PC-3 (cell line): ENCODE measurements at regions not wholly inside any gene's neighbourhood (a gene's known extent, or its start where the extent isn't known, plus 50 kb on each side); places are given as distances from the start of the nearest gene placed in this dataset.
"Not testable (repeated sequence)": the region's sequence is repeated elsewhere in the genome, so short reads cannot be mapped to it uniquely, and the experiment has no call there.

Experiments used
- ATAC-seq: fragments of 200-7000 bp; cut with Tn5 transposase; 2 replicates; pipeline ENCODE4 v1.9.1; 2020; ENCODE audit warnings: mild to moderate bottlenecking, moderate library complexity
- BruUV-seq: library from RNA; stranded (reverse); fragments of 400-500 nt; replicated peaks from 2 replicates; lab custom pipeline; 2021; lab: Mats Ljungman, UMichigan
- CTCF ChIA-PET: fragments of 300-600 bp; sonication (Branson Sonifier 250); formaldehyde crosslinking; loops from one replicate; lab custom pipeline; 2022; ENCODE audit warnings: antibody characterized with exemption; lab: Charles Lee
- POLR2A ChIA-PET: fragments of 300-600 bp; sonication (Branson Sonifier 250); formaldehyde crosslinking; loops from one replicate; lab custom pipeline; 2022; ENCODE audit warnings: antibody characterized with exemption; ENCODE audit not compliant: unreplicated experiment; lab: Charles Lee
- DNase-seq: peaks from one replicate; pipeline ENCODE4 v3.0.0-alpha.2; 2015
- H2AFZ ChIP-seq: fragments of 300-600 bp; sonication (generic); 2 replicates; pipeline ENCODE4 v1.6.0; 2016; ENCODE audit warnings: antibody characterized with exemption, low read length
- H3F3A ChIP-seq: fragments of 300-600 bp; sonication (generic); one replicate; pipeline ENCODE4 v1.6.0; 2017; ENCODE audit warnings: antibody characterized with exemption, low read length, control low read depth, mild to moderate bottlenecking; ENCODE audit not compliant: unreplicated experiment
- H3K27ac ChIP-seq: fragments of 300-600 bp; sonication (generic); 2 replicates; pipeline ENCODE4 v1.5.1; 2016; ENCODE audit warnings: mild to moderate bottlenecking, low read length
- H3K27me3 ChIP-seq: fragments of 300-600 bp; sonication (generic); 2 replicates; pipeline ENCODE4 v1.6.1; 2016; ENCODE audit warnings: low read length, mixed read lengths
- H3K36me3 ChIP-seq: fragments of 300-600 bp; sonication (generic); 2 replicates; pipeline ENCODE4 v1.6.1; 2016; ENCODE audit warnings: low read depth, mixed run types, low read length, mixed read lengths
- H3K4me1 ChIP-seq: fragments of 300-600 bp; sonication (generic); 2 replicates; pipeline ENCODE4 v1.5.1; 2016; ENCODE audit warnings: low read length; ENCODE audit not compliant: insufficient read depth
- H3K4me2 ChIP-seq: fragments of 300-600 bp; sonication (generic); 2 replicates; pipeline ENCODE4 v1.6.0; 2016; ENCODE audit warnings: low read length
- H3K4me3 ChIP-seq: fragments of 300-600 bp; sonication (generic); 2 replicates; pipeline ENCODE4 v1.5.1; 2016; ENCODE audit warnings: mild to moderate bottlenecking, low read length, mixed read lengths
- H3K79me2 ChIP-seq: fragments of 300-600 bp; sonication (generic); 2 replicates; pipeline ENCODE4 v1.6.1; 2017; ENCODE audit warnings: low read length, mixed read lengths
- H3K9ac ChIP-seq: fragments of 300-600 bp; sonication (generic); 2 replicates; pipeline ENCODE4 v1.6.0; 2016; ENCODE audit warnings: mild to moderate bottlenecking, low read length
- H3K9me2 ChIP-seq: fragments of 300-600 bp; sonication (generic); replicated peaks from 2 replicates; pipeline ENCODE4 v1.6.1; 2016; ENCODE audit warnings: mixed run types, low read length, mixed read lengths
- H3K9me3 ChIP-seq: fragments of 300-600 bp; sonication (generic); 2 replicates; pipeline ENCODE4 v1.6.1; 2016; ENCODE audit warnings: low read length, mixed read lengths
- H4K20me1 ChIP-seq: fragments of 300-600 bp; sonication (generic); 2 replicates; pipeline ENCODE4 v1.6.1; 2016; ENCODE audit warnings: low read length, mixed read lengths
- CTCF ChIP-seq: fragments of 300-600 bp; sonication (generic); conservative IDR thresholded peaks from 2 replicates; pipeline ENCODE4 v1.5.1; 2017; ENCODE audit warnings: antibody characterized with exemption, low read depth, mild to moderate bottlenecking, low read length
- EZH2 ChIP-seq: fragments of 300-600 bp; sonication (generic); IDR thresholded peaks from one replicate; pipeline ENCODE4 v1.6.1; 2017; ENCODE audit warnings: antibody characterized with exemption, mild to moderate bottlenecking, low read length; ENCODE audit not compliant: unreplicated experiment
- EZH2phosphoT487 ChIP-seq: fragments of 300-600 bp; sonication (generic); IDR thresholded peaks from 2 replicates; pipeline ENCODE4 v1.6.1; 2018; ENCODE audit warnings: mild to moderate bottlenecking, antibody characterized with exemption, low read length, borderline replicate concordance
- intact Hi-C: fragments of 100-400 bp; cut with micrococcal nuclease; formaldehyde crosslinking; loops from 2 replicates; pipeline ENCODE4 v1.9.0; 2023

- no peaks in the 10 kb centered on the region for H3F3A ChIP-seq
- BruUV-seq: no TSS peak
- intact Hi-C loops: no loop called here
- H4K20me1 ChIP-seq: no peaks in the 10 kb centered on the region
- CTCF ChIA-PET: no interaction called here
- no peak for ATAC-seq
- H3K9ac ChIP-seq: no peak overlapping the region
- H3K36me3 ChIP-seq: no peaks in the 10 kb centered on the region
- no peaks in the 10 kb centered on the region for H3K27me3 ChIP-seq
- H3K4me3 ChIP-seq: no peak overlapping the region
- H3K4me2 ChIP-seq: no peak overlapping the region
- H2AFZ ChIP-seq: no peak overlapping the region
- no peaks in the 10 kb centered on the region for H3K9me3 ChIP-seq
- H3K79me2 ChIP-seq: no peaks in the 10 kb centered on the region
- no peaks in the 10 kb centered on the region for H3K9me2 ChIP-seq
- no peak overlapping the region for H3K27ac ChIP-seq
- peaks cover 8% of the 10 kb centered on the region for H3K4me1 ChIP-seq
- TF ChIP-seq EZH2 (no peak), EZH2phosphoT487 (no peak), CTCF (no peak)
- no peak for DNase-seq
- POLR2A ChIA-PET: no interaction called here
These were observed 154.8 kb upstream of the KCNQ5 start for GRCh38 chr6:72466971-72467566.

- ATAC-seq, H3K9me3 ChIP-seq, intact Hi-C loops, POLR2A ChIA-PET, DNase-seq, H3K27me3 ChIP-seq, H3K79me2 ChIP-seq, H3K36me3 ChIP-seq, H3K27ac ChIP-seq, CTCF ChIA-PET, H2AFZ ChIP-seq, BruUV-seq, H3K4me3 ChIP-seq, H3K4me2 ChIP-seq, H4K20me1 ChIP-seq, H3F3A ChIP-seq, H3K4me1 ChIP-seq, H3K9me2 ChIP-seq, H3K9ac ChIP-seq: not testable (repeated sequence)
These were observed 152.4 kb upstream of the KCNQ5 start for GRCh38 chr6:72469406-72469983.

GRCh38 chr6:72476051-72476450 is 145.8 kb upstream of the KCNQ5 start:
- intact Hi-C loops: no loop called here
- TF ChIP-seq EZH2 (no peak), EZH2phosphoT487 (no peak), CTCF (no peak)
- Histone ChIP-seq H3K9me2 (no peaks in the 10 kb centered on the region), H3K4me1 (no peaks in the 10 kb centered on the region), H2AFZ (no peak overlapping the region), H3F3A (no peaks in the 10 kb centered on the region), H3K9ac (no peak overlapping the region), H3K27ac (no peak overlapping the region), H3K27me3 (no peaks in the 10 kb centered on the region), H4K20me1 (no peaks in the 10 kb centered on the region), H3K9me3 (no peaks in the 10 kb centered on the region), H3K79me2 (no peaks in the 10 kb centered on the region), H3K4me2 (no peak overlapping the region), H3K4me3 (no peak overlapping the region), H3K36me3 (no peaks in the 10 kb centered on the region)
- CTCF ChIA-PET: no interaction called here
- ATAC-seq (no peak), DNase-seq (no peak)
- BruUV-seq: no TSS peak
- POLR2A ChIA-PET: no interaction called here
